ENCODE measurements at regions not wholly inside any gene's neighbourhood (a gene's known extent, or its start where the extent isn't known, plus 50 kb on each side); places are given as distances from the start of the nearest gene placed in this dataset.

DNA sequence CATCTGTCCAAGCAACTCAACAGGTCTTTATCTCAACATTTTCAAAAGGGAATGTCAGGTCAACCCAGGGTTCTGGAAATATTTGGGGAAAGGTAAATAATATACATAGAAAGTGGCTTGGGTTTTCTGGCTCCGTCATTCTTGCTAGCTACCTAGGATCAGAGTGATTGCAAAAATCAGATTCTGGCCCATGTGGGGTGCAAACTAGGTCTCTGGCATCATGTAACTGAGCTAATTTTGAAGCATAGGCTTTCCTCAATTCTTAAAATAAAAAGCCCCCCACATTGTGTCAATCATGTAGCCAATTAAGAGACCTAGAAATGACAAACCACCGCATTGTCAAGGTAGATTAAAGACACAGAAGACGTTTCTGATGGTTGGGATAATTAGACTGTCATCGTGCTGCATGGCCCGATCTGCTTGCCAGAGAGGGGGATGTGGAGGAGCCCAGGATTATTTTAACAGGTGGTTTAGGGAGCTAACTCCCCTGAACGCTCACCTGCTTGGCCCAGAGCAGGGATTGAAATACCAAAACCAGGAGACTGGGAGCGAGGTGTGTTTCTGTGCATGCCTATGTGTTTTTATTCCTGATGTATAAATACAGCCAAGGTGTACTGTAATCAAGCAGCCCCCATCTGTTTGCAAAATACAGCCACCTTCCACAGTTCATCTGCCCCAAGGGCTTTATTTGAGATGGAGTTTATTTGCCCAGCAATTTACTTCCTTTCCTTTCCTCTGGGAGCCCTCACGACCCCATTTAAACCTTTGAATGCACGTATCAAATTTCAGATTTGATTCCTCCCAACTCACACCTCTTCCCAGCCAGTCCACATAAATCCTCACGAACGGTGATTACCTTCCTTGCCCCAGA is 189.5 kb downstream of the TTC8 start:
- DNase-seq (ENCODE audit: insufficient read length, low spot score) (no peak), FAIRE-seq (no peak)

DNA sequence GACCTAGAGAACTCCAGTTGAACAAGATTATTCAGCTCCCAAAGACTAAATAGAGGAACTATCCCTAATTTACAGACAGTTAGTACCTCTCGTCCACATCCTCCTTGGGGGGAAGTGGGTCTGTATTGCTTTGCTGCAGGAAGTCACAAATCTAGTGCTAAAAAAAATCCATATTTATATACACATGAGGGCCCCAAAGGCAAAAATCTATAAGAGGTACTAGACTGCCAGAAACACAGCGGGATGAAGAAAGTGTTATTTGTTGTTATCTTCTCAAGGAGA is 190.1 kb downstream of the TTC8 start:
- DNase-seq (ENCODE audit: insufficient read length, low spot score): no peak
- FAIRE-seq: no peak

DNA sequence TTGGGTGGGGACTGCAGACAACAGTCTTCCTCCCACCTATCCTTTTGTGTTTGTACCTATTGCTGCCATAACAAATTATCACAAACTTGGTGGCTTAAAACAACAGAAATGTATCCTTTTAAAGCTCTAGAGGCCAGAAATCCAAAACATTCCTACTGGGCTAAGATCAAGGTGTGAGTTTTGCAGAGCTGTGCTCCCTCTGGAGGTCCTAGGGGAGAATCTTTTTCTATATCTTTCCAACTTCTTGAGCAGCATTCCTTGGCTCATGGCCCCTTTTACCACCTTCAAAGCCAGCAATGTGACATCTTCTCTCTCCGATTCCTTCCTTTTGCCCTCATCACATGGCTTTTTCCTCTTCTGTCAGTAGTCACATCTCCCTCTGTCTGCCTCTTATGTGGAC is 190.6 kb downstream of the TTC8 start:
- FAIRE-seq: no peak
- no peak for DNase-seq (ENCODE audit: insufficient read length, low spot score)

DNA sequence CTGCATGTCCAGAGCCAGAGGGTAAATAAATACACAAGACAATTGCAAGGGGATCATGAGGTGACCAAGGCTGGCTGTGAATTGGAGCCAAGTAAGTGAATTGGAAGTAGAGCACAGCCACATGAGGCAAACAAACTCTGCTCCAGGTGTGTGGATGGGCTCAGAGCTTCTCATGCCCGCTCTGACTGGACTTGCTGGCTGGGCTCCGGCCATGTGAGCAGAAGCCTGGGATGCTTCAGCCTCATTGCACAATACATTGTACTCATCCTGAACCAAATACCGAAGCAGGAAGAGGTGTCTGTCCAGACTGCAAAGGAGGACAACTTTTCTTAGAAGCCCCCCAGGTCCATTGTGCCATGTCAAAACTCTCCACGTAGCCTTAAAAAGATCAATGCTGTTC is 193.0 kb downstream of the TTC8 start:
- FAIRE-seq (no peak), DNase-seq (ENCODE audit: insufficient read length, low spot score) (no peak)

DNA sequence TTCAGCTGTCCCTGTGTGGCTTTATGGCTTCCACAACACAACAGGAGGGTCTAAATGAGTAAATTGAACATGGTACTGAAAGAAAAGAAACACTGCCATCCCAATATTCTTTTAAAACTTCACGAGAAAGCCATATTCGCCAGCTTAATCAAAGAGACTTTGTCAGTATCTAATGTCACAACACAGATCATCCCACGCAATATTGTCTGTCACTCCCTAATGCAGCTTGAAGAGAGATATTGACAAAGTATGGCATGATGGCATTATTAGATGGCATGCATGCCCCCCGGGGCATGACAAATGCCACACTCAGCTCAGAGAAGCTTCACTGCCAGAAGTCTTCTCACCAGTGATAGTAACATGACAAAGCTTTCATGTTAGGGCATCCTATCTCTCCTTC is 197.8 kb downstream of the TTC8 start:
- no peak for FAIRE-seq
- DNase-seq (ENCODE audit: insufficient read length, low spot score): no peak

DNA sequence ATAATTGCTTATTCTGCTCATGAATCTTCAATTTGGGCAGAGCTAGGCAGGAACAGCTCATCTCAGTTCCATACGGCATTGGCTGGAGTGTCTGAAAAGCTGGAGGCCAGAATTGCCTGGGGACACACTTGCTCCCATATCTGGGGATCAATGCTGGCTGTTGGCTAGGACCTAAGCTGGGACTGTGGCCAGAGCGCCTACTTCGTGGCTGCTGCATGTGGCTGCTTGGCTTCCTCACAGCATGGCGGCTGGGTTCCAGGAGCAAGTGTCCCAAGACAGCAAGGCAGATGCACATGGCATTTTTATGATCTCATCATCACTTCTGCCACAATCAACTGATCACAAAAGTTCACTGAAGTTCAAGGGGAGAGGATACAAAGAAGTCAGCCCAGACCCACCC is 200.2 kb downstream of the TTC8 start:
- DNase-seq (ENCODE audit: insufficient read length, low spot score) (no peak), FAIRE-seq (no peak)

DNA sequence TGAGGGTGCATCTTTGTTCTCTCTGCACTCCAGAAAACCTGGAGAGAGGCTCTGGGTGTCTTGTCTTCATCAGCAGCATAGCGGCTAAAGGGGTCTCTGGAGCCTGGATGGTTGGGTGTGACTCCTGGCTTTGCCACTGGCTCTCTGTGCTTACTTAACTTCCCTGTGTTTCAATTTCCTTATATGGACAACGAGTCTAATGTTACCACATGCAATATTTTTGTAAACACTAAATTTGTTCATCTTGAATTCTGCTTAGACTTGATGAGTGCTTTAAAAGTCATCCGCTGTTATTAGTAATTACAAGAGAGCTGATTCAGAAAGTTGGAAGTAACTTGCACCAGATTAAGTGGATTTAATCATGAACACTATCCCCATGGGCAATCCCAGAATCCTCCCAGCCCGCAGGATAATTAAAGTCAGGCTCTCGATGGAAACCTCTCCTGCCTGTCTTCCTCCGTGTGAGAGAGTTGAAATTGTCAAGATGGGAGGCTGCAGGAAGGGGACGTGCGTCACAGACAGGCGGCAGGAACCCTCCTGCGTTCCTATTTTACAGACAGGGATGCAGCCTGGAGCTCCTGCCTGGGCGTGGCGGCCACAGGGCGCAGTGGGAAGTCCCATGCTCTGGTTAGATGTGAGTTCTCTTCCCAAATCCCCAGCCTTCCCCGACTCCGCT is 201.2 kb downstream of the TTC8 start:
- DNase-seq (ENCODE audit: insufficient read length, low spot score) (no peak), FAIRE-seq (no peak)

DNA sequence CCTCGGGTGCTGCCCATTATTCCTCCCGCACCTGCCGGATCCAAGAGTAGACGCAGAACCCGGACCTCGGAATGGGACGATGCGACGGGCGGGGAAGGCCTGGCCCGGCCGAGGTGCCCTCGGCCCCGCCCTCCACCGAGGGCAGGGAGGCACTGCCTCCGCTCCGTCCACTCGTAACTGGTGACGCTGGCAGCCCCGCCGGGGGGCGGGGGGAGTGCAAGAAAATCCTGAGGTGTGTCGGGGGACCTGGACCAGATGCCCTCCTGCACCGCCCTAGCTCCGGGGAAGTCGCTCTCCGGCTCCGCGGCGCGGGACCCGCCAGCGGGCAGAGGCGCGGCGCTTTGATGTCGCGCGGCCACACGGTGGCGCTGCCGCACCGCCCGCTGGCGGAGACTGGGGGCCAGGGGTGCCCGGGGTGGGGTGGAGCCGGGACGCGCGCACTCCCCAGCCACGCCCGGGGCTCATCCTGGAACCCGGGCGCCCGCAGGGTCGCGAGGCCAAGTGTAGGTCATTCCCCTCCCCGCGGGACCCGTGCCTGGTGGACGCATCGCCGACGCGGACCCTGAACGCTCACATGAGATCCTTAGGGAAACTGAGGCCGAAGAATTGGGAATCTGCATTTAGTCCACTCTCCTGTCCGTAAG is 202.8 kb downstream of the TTC8 start:
- peak; percentile 78 for DNase-seq (ENCODE audit: insufficient read length, low spot score)
- peak; percentile 69 for FAIRE-seq

DNA sequence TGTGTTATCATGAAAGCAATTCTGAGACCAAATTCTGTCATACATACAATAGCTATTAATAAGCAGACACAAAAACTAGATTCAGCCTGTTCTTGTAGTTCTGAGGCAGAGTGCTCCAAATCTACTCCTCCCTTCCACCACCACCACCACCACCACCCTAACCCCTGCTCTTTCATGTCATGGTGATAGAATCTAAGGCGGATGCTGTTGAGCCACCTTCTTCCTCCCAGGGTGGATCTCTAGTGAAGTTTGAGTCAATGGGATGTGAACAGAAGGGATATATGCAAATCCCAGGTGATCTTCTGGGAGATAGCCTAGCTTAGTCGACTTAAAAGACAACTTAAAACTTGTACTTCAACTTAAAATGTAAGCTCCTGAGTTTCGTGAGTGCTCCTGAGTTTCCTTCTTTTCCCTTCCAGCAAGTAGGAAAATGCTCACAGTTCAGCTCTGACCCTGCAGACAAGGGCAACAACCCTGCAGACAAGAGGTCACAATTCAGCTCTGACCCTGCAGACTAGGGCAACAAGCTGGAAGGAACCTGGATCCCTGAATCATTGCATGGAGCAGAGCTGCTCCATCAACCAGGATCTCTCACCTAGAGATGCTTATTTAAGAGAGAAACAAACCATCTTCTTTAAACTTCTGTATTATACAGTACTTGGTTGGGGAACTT is 204.1 kb downstream of the TTC8 start:
- DNase-seq (ENCODE audit: insufficient read length, low spot score): no peak
- FAIRE-seq: no peak

DNA sequence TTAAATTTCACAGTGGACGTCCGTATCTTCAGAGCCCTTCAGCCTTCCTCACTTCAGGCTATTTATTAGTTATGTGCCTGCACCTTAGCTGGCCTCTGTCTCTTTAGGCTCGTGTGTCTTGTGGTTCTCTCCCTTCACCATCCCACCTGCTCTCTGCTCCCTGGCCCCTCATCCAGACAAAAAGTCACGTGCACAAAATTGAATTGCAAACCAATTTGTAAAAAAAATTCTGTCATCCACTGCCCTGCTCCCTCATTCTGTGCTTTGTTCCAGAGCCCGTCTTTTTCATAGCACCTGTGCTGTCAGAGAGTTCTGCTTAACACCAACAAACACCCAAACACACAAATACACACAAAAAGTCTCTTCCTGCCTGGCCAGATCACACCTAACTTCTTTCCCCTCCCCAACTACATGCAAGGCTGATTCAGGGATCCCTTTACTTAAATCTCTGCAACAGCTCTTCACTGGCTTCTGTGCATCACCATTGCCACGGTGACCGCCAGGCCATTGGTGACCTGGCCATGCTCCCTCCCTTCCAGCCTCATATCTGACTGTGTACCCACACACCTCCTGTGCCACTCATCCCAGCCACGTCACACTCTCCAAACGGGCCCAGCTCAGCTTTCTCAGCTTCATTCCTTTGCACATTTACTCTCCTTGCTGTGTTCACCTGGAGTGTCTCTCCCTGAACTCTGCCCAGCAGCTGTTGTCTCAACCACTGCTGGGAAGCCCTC is 205.7 kb downstream of the TTC8 start:
- DNase-seq (ENCODE audit: insufficient read length, low spot score): no peak
- no peak for FAIRE-seq

DNA sequence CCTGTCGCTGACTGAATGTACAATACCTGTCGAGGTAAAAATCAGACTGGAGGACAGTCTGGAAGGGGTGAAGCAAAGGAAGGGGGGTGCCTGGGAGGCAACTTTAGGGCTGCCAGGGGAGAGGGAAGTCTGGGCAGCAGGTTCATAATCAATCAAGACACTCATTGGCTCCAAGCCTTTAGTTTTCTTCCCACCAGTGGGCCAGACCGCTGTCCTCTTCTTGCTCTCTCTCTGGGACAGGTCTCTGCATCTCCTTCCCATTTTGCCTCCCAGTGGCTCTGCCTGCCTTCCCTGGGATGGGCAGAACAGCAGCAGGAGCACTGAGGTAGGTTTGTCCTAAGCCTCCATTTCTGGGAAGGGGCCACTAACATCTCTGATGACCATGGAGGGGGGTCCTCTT is 206.5 kb downstream of the TTC8 start:
- no peak for DNase-seq (ENCODE audit: insufficient read length, low spot score)
- FAIRE-seq: no peak

DNA sequence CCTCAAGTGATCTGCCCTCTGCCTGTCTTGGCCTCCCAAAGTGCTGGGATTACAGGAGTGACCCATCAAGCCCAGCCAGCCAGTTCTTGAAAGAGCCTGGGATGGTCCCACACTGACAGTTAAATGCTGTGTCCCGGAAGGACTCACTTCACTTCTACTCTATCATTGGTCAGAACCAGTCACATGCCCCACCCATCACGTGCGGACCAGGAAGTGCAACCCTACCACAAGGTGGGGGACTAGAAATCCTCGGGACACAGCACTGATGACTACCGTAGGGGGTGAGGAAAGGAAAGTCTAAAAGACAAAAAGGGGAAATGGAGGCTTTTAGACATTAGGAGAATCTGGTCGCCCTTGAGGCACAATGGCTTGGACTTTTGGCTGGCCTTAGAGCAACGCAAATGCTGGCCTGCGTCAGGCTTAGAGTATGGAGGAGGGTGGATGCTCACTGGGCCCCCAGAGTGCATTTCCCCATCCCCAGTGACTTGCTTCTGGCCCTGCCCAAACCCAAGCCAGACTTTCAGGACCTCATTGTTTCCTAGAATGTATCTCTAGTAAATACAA is 207.7 kb downstream of the TTC8 start:
- no peak for DNase-seq (ENCODE audit: insufficient read length, low spot score)
- FAIRE-seq: no peak

DNA sequence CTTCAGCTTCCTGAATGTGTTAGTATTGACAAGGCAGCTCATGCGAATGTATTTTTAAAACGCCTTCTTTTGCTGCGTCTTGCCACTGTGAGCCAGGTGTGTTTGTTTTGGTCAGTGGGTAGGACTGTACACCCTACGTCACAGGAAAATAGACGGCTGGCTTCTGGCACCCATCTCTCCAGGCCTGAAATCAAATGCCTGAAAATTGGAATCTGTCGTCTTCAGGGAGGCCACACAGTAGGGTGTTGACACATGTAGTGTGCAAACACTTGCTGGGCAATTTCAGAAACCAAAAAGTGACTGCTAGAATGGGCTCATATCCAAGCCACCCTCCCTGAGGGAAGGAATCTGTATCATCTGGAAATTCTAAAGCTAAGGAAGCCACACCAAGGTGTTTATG is 209.3 kb downstream of the TTC8 start:
- FAIRE-seq: no peak
- no peak for DNase-seq (ENCODE audit: insufficient read length, low spot score)

DNA sequence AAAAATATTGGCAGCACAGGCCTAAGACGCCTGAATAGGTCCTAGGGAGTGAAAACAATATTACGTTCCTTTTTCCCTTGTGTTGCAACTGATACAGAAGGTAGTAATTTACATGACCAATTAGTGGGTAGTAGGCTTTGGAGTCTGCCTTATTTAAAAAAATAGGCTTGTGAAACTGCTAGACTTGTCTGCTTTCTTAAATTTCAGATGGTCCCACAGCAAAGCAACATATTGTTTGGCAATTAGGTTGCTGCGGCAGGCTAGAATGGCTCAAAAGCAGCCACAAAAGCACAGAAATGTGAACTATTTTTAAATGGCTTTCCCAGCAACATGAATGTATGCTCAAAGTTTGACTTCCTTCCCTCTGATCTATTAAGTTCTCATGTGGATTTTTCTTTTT is 211.9 kb downstream of the TTC8 start:
- DNase-seq (ENCODE audit: insufficient read length, low spot score) (no peak), FAIRE-seq (no peak)

DNA sequence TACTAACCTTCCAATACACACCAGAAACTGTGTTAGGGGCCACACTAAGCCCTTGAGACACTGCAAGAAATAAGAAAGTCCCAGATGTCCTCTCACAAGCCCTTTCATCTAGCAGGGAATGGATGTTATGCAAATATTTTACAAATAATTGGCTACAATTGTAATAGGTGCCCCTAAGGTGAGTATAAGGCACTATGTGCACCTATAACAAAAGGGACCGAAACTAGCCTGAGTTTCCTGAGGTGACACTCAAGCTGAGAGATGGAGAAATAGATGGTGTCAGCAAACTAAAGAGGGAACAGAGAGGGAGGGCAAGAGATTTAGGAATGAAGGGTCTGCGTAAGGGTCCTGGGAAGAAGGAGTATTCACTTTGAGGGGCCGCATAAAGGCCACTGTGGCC is 212.6 kb downstream of the TTC8 start:
- FAIRE-seq: no peak
- no peak for DNase-seq (ENCODE audit: insufficient read length, low spot score)

DNA sequence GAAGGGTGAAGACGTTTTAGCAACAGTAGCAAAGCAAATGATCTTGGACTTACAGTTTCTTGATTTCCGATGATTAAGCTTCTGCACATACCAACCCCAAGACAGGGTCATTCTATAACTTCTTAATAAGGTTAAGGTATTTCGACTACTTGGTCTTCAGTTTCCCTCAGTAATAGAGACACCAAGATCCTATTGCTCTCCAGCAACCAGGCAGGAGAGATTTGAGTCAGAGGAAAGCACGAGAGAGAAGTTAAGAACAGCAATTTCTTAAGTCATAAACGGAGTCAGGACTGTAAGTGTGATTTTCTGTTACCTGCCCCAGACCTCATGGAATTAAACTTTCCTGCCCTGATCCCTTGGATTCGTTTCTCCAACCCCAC is 215.6 kb downstream of the TTC8 start:
- no peak for FAIRE-seq
- DNase-seq (ENCODE audit: insufficient read length, low spot score): no peak

DNA sequence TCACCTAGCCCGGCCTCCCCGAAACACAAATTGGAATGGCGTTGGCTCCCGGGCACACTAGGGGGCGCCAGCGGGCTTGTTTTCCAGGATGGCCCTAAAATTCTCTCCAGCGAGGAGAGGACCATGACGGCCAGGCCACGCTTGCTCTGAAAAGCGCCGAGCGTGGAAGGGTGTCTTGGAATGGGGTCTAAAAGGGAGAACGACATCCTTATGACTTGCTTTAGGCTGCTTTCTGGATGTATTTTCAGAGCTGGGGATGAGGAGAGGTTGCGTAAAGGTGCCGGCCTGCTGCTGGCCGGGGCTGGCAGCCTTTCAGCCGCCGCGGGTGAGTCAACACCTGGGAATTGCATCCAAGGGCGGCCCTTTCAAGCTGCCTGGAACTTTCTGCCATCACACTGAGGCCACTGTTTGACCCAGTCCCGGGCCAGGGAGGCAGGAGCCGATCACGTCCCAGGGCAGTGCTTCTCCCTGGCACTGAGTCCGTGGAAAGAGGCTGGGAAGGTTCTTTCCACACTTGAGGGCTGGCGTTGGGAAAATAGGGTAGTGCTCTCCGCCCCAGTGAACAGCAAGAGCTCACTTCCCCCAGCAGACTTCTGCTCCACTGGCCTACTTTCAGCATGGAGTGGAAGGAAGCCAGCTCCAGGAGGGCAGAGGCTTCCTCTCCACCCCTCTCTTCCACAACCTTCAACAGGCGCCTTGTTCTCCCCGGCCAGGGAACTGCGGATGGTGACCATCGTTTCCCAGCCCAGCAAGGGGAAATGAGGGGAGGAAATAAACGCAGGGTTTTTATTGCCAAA is 216.2 kb downstream of the TTC8 start:
- DNase-seq (ENCODE audit: insufficient read length, low spot score) (peak; percentile 76), FAIRE-seq (peak; percentile 69)

DNA sequence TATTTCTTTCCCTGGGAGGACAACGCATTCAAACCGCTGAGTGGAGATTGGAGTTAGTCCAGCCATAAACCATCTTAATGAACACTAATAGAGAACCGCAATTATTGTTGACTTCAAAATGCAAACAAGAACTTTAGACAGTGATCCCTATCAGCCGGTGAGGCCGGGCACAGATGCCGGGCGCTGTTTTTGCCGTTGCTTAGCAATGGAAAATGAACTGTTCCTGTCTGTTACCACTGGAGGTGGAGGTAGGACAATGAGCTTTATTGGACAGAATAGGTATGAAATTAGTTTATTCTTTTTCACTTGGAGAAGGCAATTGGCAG is 216.8 kb downstream of the TTC8 start:
- FAIRE-seq (no peak), DNase-seq (ENCODE audit: insufficient read length, low spot score) (no peak)

DNA sequence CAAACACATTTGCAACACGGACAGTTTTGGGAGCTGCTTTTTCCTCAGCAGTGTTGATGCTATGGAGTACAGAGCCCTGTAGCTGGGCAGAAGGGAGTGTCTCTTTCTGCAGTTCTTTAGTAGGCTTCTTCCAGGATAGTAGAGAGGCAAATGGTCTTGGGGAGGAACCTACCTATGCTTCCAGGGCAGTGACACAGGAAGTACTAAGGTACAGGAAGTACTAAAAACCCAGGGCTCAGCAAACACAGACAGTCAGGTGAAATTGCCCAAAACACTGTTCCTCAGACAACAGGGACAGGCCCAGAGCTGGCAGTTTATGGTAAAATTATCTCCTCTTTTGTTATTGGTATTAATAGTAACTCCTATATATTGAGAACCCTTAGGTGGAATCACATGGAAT is 217.6 kb downstream of the TTC8 start:
- FAIRE-seq (no peak), DNase-seq (ENCODE audit: insufficient read length, low spot score) (no peak)

DNA sequence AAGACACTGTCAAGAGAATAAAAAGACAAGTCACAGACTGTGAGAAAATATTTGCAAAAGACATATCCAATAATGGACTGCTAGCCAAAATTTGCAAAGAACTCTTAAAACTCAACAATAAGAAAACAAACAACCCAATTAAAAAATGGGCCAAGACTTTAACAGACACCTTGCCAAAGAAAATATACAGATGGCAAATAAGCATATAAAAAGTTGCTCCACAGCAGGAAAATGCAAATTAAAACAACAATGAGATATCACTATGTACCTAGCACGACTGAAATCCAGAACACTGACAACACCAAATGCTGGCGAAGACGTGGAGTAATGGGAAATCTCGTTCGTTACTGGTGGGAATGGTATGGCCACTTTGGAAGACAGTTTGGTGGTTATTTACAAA is 228.9 kb downstream of the TTC8 start:
- FAIRE-seq (no peak), DNase-seq (ENCODE audit: insufficient read length, low spot score) (no peak)

Data from HTR-8/SVneo (cell line).